ENCODE measurements at regions not wholly inside any gene's neighbourhood (a gene's known extent, or its start where the extent isn't known, plus 50 kb on each side); places are given as distances from the start of the nearest gene placed in this dataset.

GRCh38 chr14:87282266-87282665, 710.7 kb downstream of the GALC start:
- no peaks in the 10 kb centered on the region for H3K4me1 ChIP-seq (ENCODE audit: control insufficient read depth, extremely low read depth, insufficient read depth, low read length)
- DNase-seq (ENCODE audit: low read depth, low spot score) (no peak), FAIRE-seq (no peak)
- TF ChIP-seq FOS (IDR thresholded peaks at IDR 0.05; ENCODE audit: borderline replicate concordance, insufficient read depth, low read length), result no peak
- no peak for TF ChIP-seq POLR2AphosphoS5 (IDR thresholded peaks at IDR 0.05; ENCODE audit: insufficient read depth, low read depth, low read length)
- no peak for TF ChIP-seq GATA2 (IDR thresholded peaks at IDR 0.05; ENCODE audit: insufficient read depth, insufficient read length, low read depth, low read length)
- no peak for TF ChIP-seq MYC (IDR thresholded peaks at IDR 0.05; ENCODE audit: low read depth, low read length)
- no peak for TF ChIP-seq POLR2A (IDR thresholded peaks at IDR 0.05; ENCODE audit: low read depth, low read length)
- TF ChIP-seq EZH2 (IDR thresholded peaks at IDR 0.05; ENCODE audit: borderline replicate concordance, low read depth, low read length, severe bottlenecking), result no peak
- TF ChIP-seq JUN (IDR thresholded peaks at IDR 0.05; ENCODE audit: borderline replicate concordance, insufficient read depth, insufficient read length, low read depth), result no peak
- no peak for TF ChIP-seq CTCF (IDR thresholded peaks at IDR 0.05; ENCODE audit: extremely low read depth in 1 of 2, insufficient read depth in 1 of 2, low read depth in 1 of 2, low read length in 2 of 2)
- TF ChIP-seq MAX (IDR thresholded peaks at IDR 0.05; ENCODE audit: insufficient read depth, insufficient read length), result no peak
- no TSS peak for BruUV-seq (replicated peaks)
- H3K4me2 ChIP-seq (ENCODE audit: insufficient read depth, low read length), result no peak overlapping the region
- H3K4me3 ChIP-seq (replicated peaks in 1 of 3; ENCODE audit: insufficient read depth in 1 of 3, low read depth in 1 of 3, low read length in 3 of 3), result no peak overlapping the region
- ChIA-PET POLR2A (no interaction called here), CTCF (no interaction called here)
- H3K9ac ChIP-seq (replicated peaks; ENCODE audit: extremely low read depth, insufficient read depth, low read length), result no peak overlapping the region
- no peaks in the 10 kb centered on the region for H3K9me3 ChIP-seq (replicated peaks; ENCODE audit: control insufficient read depth, insufficient read depth, low read length)
- no peak overlapping the region for H2AFZ ChIP-seq (ENCODE audit: low read depth, low read length)
- dilution Hi-C loops (cut with MboI; ENCODE audit: extremely low pct_ligation_motif_present, low sequenced_read_pairs), result no loop called here
- H3K27me3 ChIP-seq (ENCODE audit: control insufficient read depth in 2 of 2, insufficient read depth in 2 of 2, low read length in 2 of 2), result no peaks in the 10 kb centered on the region
- H3K27ac ChIP-seq (ENCODE audit: insufficient read depth, low read depth, low read length), result no peak overlapping the region
- H3K36me3 ChIP-seq (ENCODE audit: control insufficient read depth in 2 of 2, extremely low read depth in 1 of 2, insufficient read depth in 2 of 2, low read length in 2 of 2), result no peaks in the 10 kb centered on the region
- H3K79me2 ChIP-seq (ENCODE audit: control insufficient read depth, insufficient read depth, low read length), result no peaks in the 10 kb centered on the region
- H4K20me1 ChIP-seq (replicated peaks; ENCODE audit: control insufficient read depth, extremely low read depth, insufficient read depth, low read length), result no peaks in the 10 kb centered on the region
- intact Hi-C loops (cut with micrococcal nuclease), result no loop called here
- H3K9me1 ChIP-seq (replicated peaks; ENCODE audit: control insufficient read depth, extremely low read depth, insufficient read depth, low read length), result no peaks in the 10 kb centered on the region
